HEK293T (cell line): ENCODE measurements at regions not wholly inside any gene's neighbourhood (a gene's known extent, or its start where the extent isn't known, plus 50 kb on each side); places are given as distances from the start of the nearest gene placed in this dataset.
"Not testable (repeated sequence)": the region's sequence is repeated elsewhere in the genome, so short reads cannot be mapped to it uniquely, and the experiment has no call there.

ENCODE experiments used
- CTBP1 ChIP-seq: fragments of 450-650 bp; IDR thresholded peaks from 2 replicates; pipeline ENCODE4 v1.6.1; 2016; ENCODE audit warnings: borderline replicate concordance
- LEF1 ChIP-seq: fragments of 450-650 bp; IDR thresholded peaks from 2 replicates; pipeline ENCODE4 v1.6.1; 2017; ENCODE audit warnings: mild to moderate bottlenecking, borderline replicate concordance
- NFRKB ChIP-seq: fragments of 450-650 bp; IDR thresholded peaks from 2 replicates; pipeline ENCODE4 v1.6.1; 2016; ENCODE audit warnings: mild to moderate bottlenecking, moderate library complexity
- SUZ12 ChIP-seq: fragments of 450-650 bp; IDR thresholded peaks from 2 replicates; pipeline ENCODE4 v1.6.1; 2016; ENCODE audit warnings: mild to moderate bottlenecking
- ZNF384 ChIP-seq: fragments of 450-650 bp; IDR thresholded peaks from 2 replicates; pipeline ENCODE4 v1.6.1; 2016

DNA sequence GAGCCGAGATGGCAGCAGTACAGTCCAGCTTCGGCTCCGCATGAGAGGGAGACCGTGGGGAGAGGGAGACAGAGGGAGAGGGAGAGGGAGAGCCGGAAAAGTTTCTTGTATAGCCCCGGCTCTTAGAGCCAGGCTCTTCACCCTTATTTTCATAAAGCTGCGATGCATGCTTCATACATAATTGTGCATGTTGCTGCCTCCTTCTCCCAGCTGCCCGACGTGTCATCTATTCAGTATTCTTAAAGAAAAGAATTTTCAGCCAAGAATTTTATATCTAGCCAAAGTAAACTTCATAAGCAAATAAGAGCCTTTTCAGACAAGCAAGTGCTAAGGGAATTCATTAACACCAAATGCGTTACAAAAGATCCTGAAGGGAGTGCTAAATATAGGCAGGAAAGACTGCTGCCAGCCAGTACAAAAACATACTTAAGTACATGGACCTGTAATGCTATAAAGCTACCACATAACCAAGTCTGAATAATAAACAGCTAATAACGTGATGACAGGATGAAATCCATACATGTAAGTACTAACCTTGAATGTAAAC is 219.8 kb upstream of the CXADR start:
- TF ChIP-seq LEF1, CTBP1, NFRKB, ZNF384, SUZ12: not testable (repeated sequence)
